ENCODE measurements at regions not wholly inside any gene's neighbourhood (a gene's known extent, or its start where the extent isn't known, plus 50 kb on each side); places are given as distances from the start of the nearest gene placed in this dataset.

GRCh38 chr6:8628736-8629135 lies 193.4 kb upstream of the SLC35B3 start:
- Histone ChIP-seq H3K9ac (replicated peaks; ENCODE audit: extremely low read depth, insufficient read depth, low read length) (no peak overlapping the region), H3K27ac (ENCODE audit: insufficient read depth, low read depth, low read length) (no peak overlapping the region), H3K36me3 (ENCODE audit: control insufficient read depth in 2 of 2, extremely low read depth in 1 of 2, insufficient read depth in 2 of 2, low read length in 2 of 2) (no peaks in the 10 kb centered on the region), H3K9me1 (replicated peaks; ENCODE audit: control insufficient read depth, extremely low read depth, insufficient read depth, low read length) (no peaks in the 10 kb centered on the region), H4K20me1 (replicated peaks; ENCODE audit: control insufficient read depth, extremely low read depth, insufficient read depth, low read length) (no peaks in the 10 kb centered on the region), H3K9me3 (replicated peaks; ENCODE audit: control insufficient read depth, insufficient read depth, low read length) (no peaks in the 10 kb centered on the region), H3K79me2 (ENCODE audit: control insufficient read depth, insufficient read depth, low read length) (no peaks in the 10 kb centered on the region), H3K4me3 (replicated peaks in 1 of 3; ENCODE audit: insufficient read depth in 1 of 3, low read depth in 1 of 3, low read length in 3 of 3) (no peak overlapping the region), H3K27me3 (ENCODE audit: control insufficient read depth in 2 of 2, insufficient read depth in 2 of 2, low read length in 2 of 2) (no peaks in the 10 kb centered on the region), H3K4me2 (ENCODE audit: insufficient read depth, low read length) (no peak overlapping the region), H2AFZ (ENCODE audit: low read depth, low read length) (no peak overlapping the region), H3K4me1 (ENCODE audit: control insufficient read depth, extremely low read depth, insufficient read depth, low read length) (no peaks in the 10 kb centered on the region)
- dilution Hi-C loops (cut with MboI; ENCODE audit: extremely low pct_ligation_motif_present, low sequenced_read_pairs) (no loop called here), intact Hi-C loops (cut with micrococcal nuclease) (no loop called here)
- POLR2A ChIA-PET = no interaction called here
- no peak for FAIRE-seq
- CTCF ChIA-PET = no interaction called here
- no TSS peak for BruUV-seq (replicated peaks)
- TF ChIP-seq POLR2AphosphoS5 (IDR thresholded peaks at IDR 0.05; ENCODE audit: insufficient read depth, low read depth, low read length) = no peak
- DNase-seq (ENCODE audit: low read depth, low spot score) = no peak

DNA sequence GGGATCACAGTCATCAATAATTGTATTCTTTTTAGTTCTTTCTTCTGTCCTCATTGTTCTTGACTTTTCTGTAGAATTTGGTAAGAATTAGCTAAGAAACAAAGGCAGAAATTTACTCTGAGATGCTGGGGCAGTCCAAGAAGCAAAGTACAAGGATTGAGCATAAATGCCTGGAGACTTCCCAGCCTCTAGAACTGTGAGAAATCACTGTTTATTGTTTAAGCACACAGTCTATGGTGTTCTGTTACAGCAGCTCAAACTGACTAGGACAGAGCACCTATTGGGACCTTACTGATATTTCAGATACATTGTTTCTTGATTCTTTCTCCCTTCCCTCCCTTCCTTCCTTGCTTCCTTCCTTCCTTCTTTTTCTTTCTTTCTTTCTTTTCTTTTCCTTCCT lies 192.7 kb upstream of the SLC35B3 start:
- H4K20me1 ChIP-seq (replicated peaks; ENCODE audit: control insufficient read depth, extremely low read depth, insufficient read depth, low read length) = no peaks in the 10 kb centered on the region
- BruUV-seq (replicated peaks) = no TSS peak
- H3K27ac ChIP-seq (ENCODE audit: insufficient read depth, low read depth, low read length) = no peak overlapping the region
- no peak overlapping the region for H3K4me2 ChIP-seq (ENCODE audit: insufficient read depth, low read length)
- H3K9me1 ChIP-seq (replicated peaks; ENCODE audit: control insufficient read depth, extremely low read depth, insufficient read depth, low read length) = no peaks in the 10 kb centered on the region
- no peak for FAIRE-seq
- intact Hi-C loops (cut with micrococcal nuclease) = no loop called here
- H3K9me3 ChIP-seq (replicated peaks; ENCODE audit: control insufficient read depth, insufficient read depth, low read length) = no peaks in the 10 kb centered on the region
- DNase-seq (ENCODE audit: low read depth, low spot score) = no peak
- ChIA-PET POLR2A (no interaction called here), CTCF (no interaction called here)
- TF ChIP-seq GATA2 (IDR thresholded peaks at IDR 0.05; ENCODE audit: insufficient read depth, insufficient read length, low read depth, low read length) (no peak), EZH2 (IDR thresholded peaks at IDR 0.05; ENCODE audit: borderline replicate concordance, low read depth, low read length, severe bottlenecking) (no peak), MYC (IDR thresholded peaks at IDR 0.05; ENCODE audit: low read depth, low read length) (no peak), CTCF (IDR thresholded peaks at IDR 0.05; ENCODE audit: extremely low read depth in 1 of 2, insufficient read depth in 1 of 2, low read depth in 1 of 2, low read length in 2 of 2) (no peak), POLR2AphosphoS5 (IDR thresholded peaks at IDR 0.05; ENCODE audit: insufficient read depth, low read depth, low read length) (no peak)
- TF ChIP-seq, protein P1, sequence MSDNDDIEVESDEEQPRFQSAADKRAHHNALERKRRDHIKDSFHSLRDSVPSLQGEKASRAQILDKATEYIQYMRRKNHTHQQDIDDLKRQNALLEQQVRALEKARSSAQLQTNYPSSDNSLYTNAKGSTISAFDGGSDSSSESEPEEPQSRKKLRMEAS (IDR thresholded peaks at IDR 0.05; ENCODE audit: insufficient read depth, insufficient read length) = no peak
- H3K4me3 ChIP-seq (replicated peaks in 1 of 3; ENCODE audit: insufficient read depth in 1 of 3, low read depth in 1 of 3, low read length in 3 of 3) = no peak overlapping the region
- H3K27me3 ChIP-seq (ENCODE audit: control insufficient read depth in 2 of 2, insufficient read depth in 2 of 2, low read length in 2 of 2) = no peaks in the 10 kb centered on the region
- no peak overlapping the region for H2AFZ ChIP-seq (ENCODE audit: low read depth, low read length)
- H3K36me3 ChIP-seq (ENCODE audit: control insufficient read depth in 2 of 2, extremely low read depth in 1 of 2, insufficient read depth in 2 of 2, low read length in 2 of 2) = no peaks in the 10 kb centered on the region
- no peaks in the 10 kb centered on the region for H3K79me2 ChIP-seq (ENCODE audit: control insufficient read depth, insufficient read depth, low read length)
- dilution Hi-C loops (cut with MboI; ENCODE audit: extremely low pct_ligation_motif_present, low sequenced_read_pairs) = no loop called here
- H3K4me1 ChIP-seq (ENCODE audit: control insufficient read depth, extremely low read depth, insufficient read depth, low read length) = no peaks in the 10 kb centered on the region
- no peak overlapping the region for H3K9ac ChIP-seq (replicated peaks; ENCODE audit: extremely low read depth, insufficient read depth, low read length)
